AG04449 (cell line): ENCODE measurements at regions not wholly inside any gene's neighbourhood (a gene's known extent, or its start where the extent isn't known, plus 50 kb on each side); places are given as distances from the start of the nearest gene placed in this dataset.

Source experiments
- CTCF ChIA-PET: fragments of 350-600 bp; formaldehyde crosslinking; extraction: SDS; loops from one replicate; lab custom pipeline; 2021; ENCODE audit warnings: antibody characterized with exemption; lab: Yijun Ruan, JAX
- POLR2A ChIA-PET: fragments of 400-600, 350-600 bp; formaldehyde crosslinking; extraction: SDS; loops from one replicate; lab custom pipeline; 2020; ENCODE audit warnings: antibody characterized with exemption, inconsistent platforms; lab: Yijun Ruan, JAX
- DNase-seq: peaks from one replicate; pipeline ENCODE4 v3.0.0-alpha.2; 2010; ENCODE audit warnings: low read depth, low spot score
- H3K4me3 ChIP-seq: 2 replicates; pipeline ENCODE4 v1.5.1; 2011; ENCODE audit warnings: low read depth, mild to moderate bottlenecking, control low read depth, low read length
- CTCF ChIP-seq: IDR thresholded peaks from one replicate; pipeline ENCODE4 v1.5.1; 2011; ENCODE audit warnings: mild to moderate bottlenecking, moderate library complexity, low read length, control low read depth, inconsistent platforms; ENCODE audit not compliant: insufficient read depth; ENCODE audit errors: missing control alignments

GRCh38 chr1:9419369-9420041 is 119.8 kb upstream of the SLC25A33 start:
- no peak for TF ChIP-seq CTCF
- ChIA-PET POLR2A (no interaction called here), CTCF (no interaction called here)
- no peak for DNase-seq
- H3K4me3 ChIP-seq: no peak overlapping the region

- no peak for DNase-seq
- CTCF ChIA-PET: interaction anchor here (0.7 to 1.1 kb wide), 2 partner anchors 35 to 47 kb away, joined by 3 to 4 read pairs; no protein-coding TSS in a partner anchor
Observed at GRCh38 chr1:9420835-9421532, 118.3 kb upstream of the SLC25A33 start.

GRCh38 chr1:9421533-9421873 is 117.8 kb upstream of the SLC25A33 start:
- ChIA-PET CTCF (interaction anchor here (0.7 to 1.1 kb wide), 2 partner anchors 34 to 47 kb away, joined by 3 to 4 read pairs; no protein-coding TSS in a partner anchor), POLR2A (interaction anchor here (1.3 kb wide), 1 partner anchor 8 kb away, joined by 4 read pairs; no protein-coding TSS in a partner anchor)
- no peak for DNase-seq

More at GRCh38 chr1:9420835-9421532, 118.3 kb upstream of the SLC25A33 start:
- POLR2A ChIA-PET: interaction anchor here (1.3 kb wide), 1 partner anchor 8 kb away, joined by 4 read pairs; no protein-coding TSS in a partner anchor
- H3K4me3 ChIP-seq: no peak overlapping the region
- no peak for TF ChIP-seq CTCF

GRCh38 chr1:9422321-9422720 is 116.9 kb upstream of the SLC25A33 start:
- ChIA-PET CTCF (interaction anchor here (0.9 to 1.2 kb wide), 2 partner anchors 8 to 10 kb away, joined by 3 read pairs; no protein-coding TSS in a partner anchor), POLR2A (interaction anchor here (1.3 kb wide), 1 partner anchor 9 kb away, joined by 4 read pairs; no protein-coding TSS in a partner anchor)
- H3K4me3 ChIP-seq: no peak overlapping the region
- TF ChIP-seq CTCF: no peak
- no peak for DNase-seq

More at GRCh38 chr1:9421533-9421873, 117.8 kb upstream of the SLC25A33 start:
- H3K4me3 ChIP-seq: no peak overlapping the region
- no peak for TF ChIP-seq CTCF

DNA sequence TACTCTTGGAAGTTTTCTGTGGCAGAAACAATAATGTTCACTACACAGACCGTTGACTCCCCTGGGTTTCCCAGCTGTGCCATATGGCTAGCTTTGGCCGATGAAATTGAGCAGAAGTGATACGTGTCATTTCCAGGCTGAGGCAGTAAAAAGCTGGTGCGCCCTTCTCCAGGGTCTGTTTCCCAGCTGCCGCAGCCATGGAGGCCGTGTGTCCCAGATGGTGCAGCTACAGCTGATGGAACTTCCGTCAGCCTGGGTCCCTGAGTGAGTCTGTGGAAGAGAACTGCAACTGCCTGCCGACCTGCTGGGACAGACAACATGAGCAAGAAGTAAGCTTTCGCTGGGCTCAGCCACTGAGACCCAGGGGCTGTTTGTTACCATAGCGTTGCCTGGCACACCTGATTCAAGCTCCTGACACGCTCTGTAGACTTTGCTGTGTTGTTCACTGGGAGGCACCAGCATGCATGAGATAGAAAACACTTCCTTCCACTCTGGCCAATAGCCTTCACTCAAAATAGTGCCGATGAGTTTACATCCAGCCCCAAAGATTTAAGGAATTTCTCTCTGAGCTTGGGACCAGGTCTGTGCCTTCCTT is 116.3 kb upstream of the SLC25A33 start:
- no peak overlapping the region for H3K4me3 ChIP-seq
- POLR2A ChIA-PET: no interaction called here
- TF ChIP-seq CTCF: no peak
- DNase-seq: no peak
- CTCF ChIA-PET: interaction anchor here (0.9 to 1.4 kb wide), 4 partner anchors 9 to 142 kb away, joined by 3 to 4 read pairs (median 4); no protein-coding TSS in a partner anchor

DNA sequence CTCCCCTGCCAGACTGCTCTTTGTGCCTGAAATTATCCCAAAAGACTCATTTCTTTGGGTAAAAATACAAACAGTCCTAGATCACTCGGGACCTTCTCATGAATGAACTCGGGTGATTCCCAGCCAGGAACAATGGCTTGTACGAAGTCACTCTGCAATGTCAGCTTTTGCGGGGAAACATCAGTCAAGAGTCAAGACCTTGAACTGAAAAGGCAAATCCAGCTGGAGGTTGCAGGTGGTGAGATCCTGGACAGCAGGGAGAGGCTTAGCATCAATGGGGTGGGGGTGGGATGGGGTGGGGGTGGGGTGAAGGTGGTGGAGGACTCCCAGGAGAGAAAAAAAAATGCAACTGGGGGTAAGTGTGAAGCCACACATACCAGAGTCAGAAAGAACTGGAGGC is 115.0 kb upstream of the SLC25A33 start:
- POLR2A ChIA-PET: no interaction called here
- no peak overlapping the region for H3K4me3 ChIP-seq
- no peak for DNase-seq
- no peak for TF ChIP-seq CTCF
- CTCF ChIA-PET: interaction anchor here (1.4 kb wide), 1 partner anchor 31 kb away, joined by 4 read pairs; no protein-coding TSS in a partner anchor
